ENCODE measurements at regions not wholly inside any gene's neighbourhood (a gene's known extent, or its start where the extent isn't known, plus 50 kb on each side); places are given as distances from the start of the nearest gene placed in this dataset.

DNA sequence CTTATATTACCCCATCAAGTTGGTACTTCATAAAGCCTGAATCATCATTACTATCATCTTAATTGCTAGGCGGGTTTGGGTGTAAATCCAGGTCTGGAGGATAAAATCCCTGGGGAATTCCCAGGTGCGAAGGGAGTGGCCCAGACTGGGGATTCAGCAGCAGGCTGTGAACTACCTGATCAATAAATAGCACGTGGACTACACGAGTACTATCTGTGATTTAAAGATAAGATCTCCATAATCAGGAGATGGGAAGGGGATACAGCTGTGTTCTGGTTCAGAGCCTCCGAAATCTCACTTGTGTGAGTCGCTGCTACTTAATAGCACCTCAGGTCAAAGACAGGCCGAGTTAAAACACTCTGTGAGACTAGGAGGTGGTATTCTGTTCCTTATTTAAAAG is 512.6 kb upstream of the ZFHX3 start:
- TF ChIP-seq, protein P1, sequence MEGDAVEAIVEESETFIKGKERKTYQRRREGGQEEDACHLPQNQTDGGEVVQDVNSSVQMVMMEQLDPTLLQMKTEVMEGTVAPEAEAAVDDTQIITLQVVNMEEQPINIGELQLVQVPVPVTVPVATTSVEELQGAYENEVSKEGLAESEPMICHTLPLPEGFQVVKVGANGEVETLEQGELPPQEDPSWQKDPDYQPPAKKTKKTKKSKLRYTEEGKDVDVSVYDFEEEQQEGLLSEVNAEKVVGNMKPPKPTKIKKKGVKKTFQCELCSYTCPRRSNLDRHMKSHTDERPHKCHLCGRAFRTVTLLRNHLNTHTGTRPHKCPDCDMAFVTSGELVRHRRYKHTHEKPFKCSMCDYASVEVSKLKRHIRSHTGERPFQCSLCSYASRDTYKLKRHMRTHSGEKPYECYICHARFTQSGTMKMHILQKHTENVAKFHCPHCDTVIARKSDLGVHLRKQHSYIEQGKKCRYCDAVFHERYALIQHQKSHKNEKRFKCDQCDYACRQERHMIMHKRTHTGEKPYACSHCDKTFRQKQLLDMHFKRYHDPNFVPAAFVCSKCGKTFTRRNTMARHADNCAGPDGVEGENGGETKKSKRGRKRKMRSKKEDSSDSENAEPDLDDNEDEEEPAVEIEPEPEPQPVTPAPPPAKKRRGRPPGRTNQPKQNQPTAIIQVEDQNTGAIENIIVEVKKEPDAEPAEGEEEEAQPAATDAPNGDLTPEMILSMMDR (conservative IDR thresholded peaks at IDR 0.05; ENCODE audit: low read length): no peak
- TF ChIP-seq EZH2phosphoT487 (IDR thresholded peaks at IDR 0.05; ENCODE audit: borderline replicate concordance, low read depth, low read length): no peak

Data from OCI-LY7 (cell line).